Activated T-cell treated with anti-CD3 and anti-CD28 coated beads, Interleukin-2, amount 50 U/mL, for 72 hours (primary cell): ENCODE measurements at regions not wholly inside any gene's neighbourhood (a gene's known extent, or its start where the extent isn't known, plus 50 kb on each side); places are given as distances from the start of the nearest gene placed in this dataset.

Experiments used
- ATAC-seq, 2 donors: fragments of 150-1000 bp; cut with Tn5 transposase; replicated peaks in 1 of 2; 2 replicates each; pipeline ENCODE4 v1.10.0; 2021; ENCODE audit warnings: moderate library complexity in 2 of 2, mild to moderate bottlenecking in 1 of 2
- DNase-seq, 2 donors: peaks; one replicate each; pipeline ENCODE4 v3.0.0; 2021 to 2022; ENCODE audit warnings: mixed read lengths in 1 of 2
- H3K27ac Mint-ChIP-seq: one replicate; pipeline ENCODE4 v1.8.0; 2022; ENCODE audit warnings: mild to moderate bottlenecking, moderate library complexity, mixed read lengths
- H3K27me3 Mint-ChIP-seq: one replicate; pipeline ENCODE4 v1.8.0; 2022; ENCODE audit warnings: low read depth, mixed read lengths
- H3K36me3 Mint-ChIP-seq, 2 donors: one replicate each; pipeline ENCODE4 v1.8.0; 2022; ENCODE audit warnings: mixed read lengths in 2 of 2, mild to moderate bottlenecking in 1 of 2; ENCODE audit not compliant: insufficient read depth in 2 of 2
- H3K4me1 Mint-ChIP-seq: one replicate; pipeline ENCODE4 v1.8.0; 2022; ENCODE audit warnings: low read depth, mixed read lengths
- H3K4me3 Mint-ChIP-seq, 2 donors: one replicate each; pipeline ENCODE4 v1.8.0; 2022; ENCODE audit warnings: mild to moderate bottlenecking in 2 of 2, mixed read lengths in 2 of 2, moderate library complexity in 2 of 2
- H3K9me3 Mint-ChIP-seq, 2 donors: one replicate each; pipeline ENCODE4 v1.8.0; 2022; ENCODE audit warnings: mixed read lengths in 2 of 2

DNA sequence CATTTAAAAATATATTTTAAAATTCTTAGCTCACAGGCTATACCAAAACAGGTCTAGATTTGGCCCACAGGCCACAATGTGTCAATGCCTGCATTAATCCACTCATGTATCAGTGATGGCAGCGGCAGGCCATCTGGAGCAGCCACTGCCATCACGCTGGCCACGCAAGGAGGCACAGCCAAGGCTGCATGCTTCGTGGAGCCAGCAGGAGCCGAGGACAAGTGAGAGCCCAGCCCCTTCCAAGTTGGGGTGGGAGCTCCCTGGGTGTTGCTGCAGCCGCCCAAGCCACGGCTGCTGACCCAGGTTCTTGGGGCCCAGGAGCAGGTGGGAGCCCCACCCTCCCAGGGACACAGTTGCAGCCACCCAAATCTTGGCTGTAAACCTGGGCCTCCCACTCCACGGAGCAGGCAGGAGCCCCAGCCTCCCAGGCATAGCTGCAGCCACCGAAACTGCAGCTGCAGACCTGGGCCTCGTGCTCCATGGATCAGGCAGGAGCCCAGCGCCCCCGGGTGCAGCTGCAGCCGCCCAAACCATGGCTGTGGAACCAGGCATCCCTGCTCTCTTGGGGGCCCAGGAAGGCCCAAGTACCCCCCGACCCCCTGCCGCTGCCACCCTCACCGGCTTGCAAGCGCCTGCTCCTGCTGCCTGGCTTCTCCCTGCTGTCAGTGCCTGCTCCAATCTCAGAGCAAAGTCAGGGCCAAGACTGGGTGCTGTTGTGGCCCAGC is 87.3 kb upstream of the CACUL1 start:
- DNase-seq: no peak
- H3K27ac Mint-ChIP-seq: no peak overlapping the region
- H3K27me3 Mint-ChIP-seq: peaks cover 7% of the 10 kb centered on the region
- no peak overlapping the region for H3K4me3 Mint-ChIP-seq
- peaks cover 0 to 2% of the 10 kb centered on the region in 2 donors for H3K36me3 Mint-ChIP-seq
- H3K9me3 Mint-ChIP-seq: peaks cover 2 to 5% of the 10 kb centered on the region in 2 donors
- peaks cover 15% of the 10 kb centered on the region for H3K4me1 Mint-ChIP-seq
- no peak for ATAC-seq

- no peak for DNase-seq
- Mint-ChIP-seq H3K4me1 (peaks cover 15% of the 10 kb centered on the region), H3K27ac (no peak overlapping the region), H3K27me3 (peaks cover 7% of the 10 kb centered on the region), H3K9me3 (peaks cover 0 to 2% of the 10 kb centered on the region in 2 donors), H3K36me3 (peaks cover 0 to 2% of the 10 kb centered on the region in 2 donors), H3K4me3 (no peak overlapping the region)
- ATAC-seq: no peak
Measured at GRCh38 chr10:118842843-118843624, 88.3 kb upstream of the CACUL1 start.

- H3K36me3 Mint-ChIP-seq: peaks cover 0 to 2% of the 10 kb centered on the region in 2 donors
- no peak overlapping the region for H3K4me3 Mint-ChIP-seq
- no peak for ATAC-seq
- H3K9me3 Mint-ChIP-seq: peaks cover 0 to 2% of the 10 kb centered on the region in 2 donors
- peaks cover 15% of the 10 kb centered on the region for H3K4me1 Mint-ChIP-seq
- peaks cover 7% of the 10 kb centered on the region for H3K27me3 Mint-ChIP-seq
- no peak overlapping the region for H3K27ac Mint-ChIP-seq
- DNase-seq: no peak
Measured at GRCh38 chr10:118843647-118844265, 89.0 kb upstream of the CACUL1 start.

DNA sequence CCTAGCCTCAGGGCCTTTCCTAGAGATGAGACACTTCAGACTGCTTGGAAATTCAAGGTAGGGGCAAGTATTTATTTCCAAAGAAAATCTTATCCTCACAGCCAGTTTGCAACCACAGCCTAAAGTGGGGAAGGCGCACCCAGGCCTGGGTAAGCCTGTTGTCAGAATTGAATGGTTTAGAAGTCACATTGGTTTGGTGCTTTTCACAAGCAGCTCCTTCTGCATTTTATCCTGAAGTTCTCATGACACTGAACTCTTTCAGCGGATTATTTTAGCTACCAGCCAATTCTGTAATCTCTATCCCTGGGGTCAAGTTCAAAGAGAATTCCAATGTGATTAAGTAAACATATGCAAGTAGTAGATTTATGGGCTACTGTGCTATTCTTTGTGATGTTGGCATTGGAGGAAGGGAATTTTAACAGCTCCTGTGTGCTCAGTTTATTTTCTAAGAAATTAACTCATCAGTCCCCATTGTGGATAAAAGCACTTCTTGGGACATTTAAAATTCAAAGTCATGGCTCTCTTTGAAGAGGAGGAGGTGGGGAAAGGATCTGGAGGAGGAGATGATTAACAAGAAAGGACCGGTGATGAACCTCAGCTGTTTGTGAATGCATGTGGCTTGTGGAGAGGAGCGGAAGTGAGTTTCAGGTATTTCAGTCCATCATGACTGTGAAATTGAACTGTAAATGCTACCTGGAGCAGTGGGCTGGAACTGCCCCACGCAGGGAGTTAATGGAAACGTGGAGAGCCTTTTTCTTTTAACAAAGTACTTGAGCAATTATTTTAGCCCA is 90.2 kb upstream of the CACUL1 start:
- Mint-ChIP-seq H3K36me3 (no peaks in the 10 kb centered on the region), H3K4me3 (no peak overlapping the region), H3K27me3 (peaks cover 7% of the 10 kb centered on the region), H3K9me3 (no peaks in the 10 kb centered on the region), H3K27ac (no peak overlapping the region), H3K4me1 (peaks cover 10% of the 10 kb centered on the region)
- DNase-seq (no peak), ATAC-seq (no peak)

- ATAC-seq: no peak
- Mint-ChIP-seq H3K27me3 (peaks cover 7% of the 10 kb centered on the region), H3K36me3 (no peaks in the 10 kb centered on the region), H3K4me3 (no peak overlapping the region), H3K9me3 (no peaks in the 10 kb centered on the region), H3K4me1 (peaks cover 2% of the 10 kb centered on the region), H3K27ac (no peak overlapping the region)
- no peak for DNase-seq
Measured at GRCh38 chr10:118845776-118846175, 91.0 kb upstream of the CACUL1 start.

- peak; percentile 63 to 68 for ATAC-seq
- peak; percentile 82 for DNase-seq
- no peak overlapping the region for H3K27ac Mint-ChIP-seq
- no peaks in the 10 kb centered on the region for H3K9me3 Mint-ChIP-seq
- H3K27me3 Mint-ChIP-seq: no peaks in the 10 kb centered on the region
- no peaks in the 10 kb centered on the region for H3K36me3 Mint-ChIP-seq
- no peak overlapping the region for H3K4me3 Mint-ChIP-seq
- H3K4me1 Mint-ChIP-seq: no peaks in the 10 kb centered on the region
Measured at GRCh38 chr10:118850418-118851061, 95.8 kb upstream of the CACUL1 start.

GRCh38 chr10:118851062-118852035 is 96.6 kb upstream of the CACUL1 start:
- Mint-ChIP-seq H3K4me3 (no peak overlapping the region), H3K36me3 (no peaks in the 10 kb centered on the region), H3K4me1 (no peaks in the 10 kb centered on the region), H3K9me3 (no peaks in the 10 kb centered on the region), H3K27ac (no peak overlapping the region), H3K27me3 (no peaks in the 10 kb centered on the region)
- ATAC-seq (no peak), DNase-seq (no peak)

DNA sequence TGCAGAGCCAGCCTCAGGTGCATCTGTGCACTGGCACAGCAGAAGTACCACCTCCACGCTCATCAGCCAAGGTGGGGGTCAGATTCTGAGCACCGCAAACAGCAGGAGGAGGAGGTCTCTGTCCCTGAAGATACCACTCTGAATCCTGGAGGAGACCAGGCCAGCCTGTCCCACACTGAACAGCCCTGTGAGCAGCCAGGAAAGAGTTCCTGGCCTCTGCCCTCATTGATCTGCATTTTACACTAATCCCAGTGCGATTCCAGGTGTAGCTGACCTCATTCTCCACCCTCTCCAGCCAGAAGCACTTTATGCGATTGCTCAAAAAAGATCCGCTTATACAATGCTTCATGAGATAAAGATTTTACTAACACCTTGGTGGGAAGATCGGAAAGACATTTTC is 99.1 kb upstream of the CACUL1 start:
- no peaks in the 10 kb centered on the region for H3K36me3 Mint-ChIP-seq
- H3K4me1 Mint-ChIP-seq: no peaks in the 10 kb centered on the region
- no peak overlapping the region for H3K4me3 Mint-ChIP-seq
- ATAC-seq (no peak), DNase-seq (no peak)
- peaks cover 0 to 3% of the 10 kb centered on the region in 2 donors for H3K9me3 Mint-ChIP-seq
- no peaks in the 10 kb centered on the region for H3K27me3 Mint-ChIP-seq
- no peak overlapping the region for H3K27ac Mint-ChIP-seq

DNA sequence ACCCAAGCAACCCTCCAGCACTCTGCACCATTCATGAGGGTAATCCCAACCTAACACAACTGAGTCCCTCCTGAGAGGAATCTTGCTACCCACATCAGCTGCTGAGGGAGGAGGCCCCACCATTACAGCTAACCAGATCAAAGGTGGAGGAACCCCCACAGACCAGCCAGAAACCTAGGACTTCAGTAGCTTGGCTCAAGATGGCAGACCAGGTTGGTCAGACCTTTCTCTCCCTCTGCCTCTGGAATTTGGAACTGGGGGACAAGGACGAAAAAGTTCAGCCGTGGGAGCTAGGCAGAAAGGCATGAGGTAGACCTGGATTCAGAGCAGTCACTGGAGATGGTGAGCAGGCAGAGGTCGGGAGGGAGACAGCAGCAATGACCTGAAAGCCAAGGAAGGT is 101.3 kb upstream of the CACUL1 start:
- ATAC-seq (no peak), DNase-seq (no peak)
- no peak overlapping the region for H3K27ac Mint-ChIP-seq
- H3K36me3 Mint-ChIP-seq: no peaks in the 10 kb centered on the region
- H3K4me1 Mint-ChIP-seq: no peaks in the 10 kb centered on the region
- no peaks in the 10 kb centered on the region for H3K27me3 Mint-ChIP-seq
- no peak overlapping the region for H3K4me3 Mint-ChIP-seq
- H3K9me3 Mint-ChIP-seq: peaks cover 0 to 3% of the 10 kb centered on the region in 2 donors

DNA sequence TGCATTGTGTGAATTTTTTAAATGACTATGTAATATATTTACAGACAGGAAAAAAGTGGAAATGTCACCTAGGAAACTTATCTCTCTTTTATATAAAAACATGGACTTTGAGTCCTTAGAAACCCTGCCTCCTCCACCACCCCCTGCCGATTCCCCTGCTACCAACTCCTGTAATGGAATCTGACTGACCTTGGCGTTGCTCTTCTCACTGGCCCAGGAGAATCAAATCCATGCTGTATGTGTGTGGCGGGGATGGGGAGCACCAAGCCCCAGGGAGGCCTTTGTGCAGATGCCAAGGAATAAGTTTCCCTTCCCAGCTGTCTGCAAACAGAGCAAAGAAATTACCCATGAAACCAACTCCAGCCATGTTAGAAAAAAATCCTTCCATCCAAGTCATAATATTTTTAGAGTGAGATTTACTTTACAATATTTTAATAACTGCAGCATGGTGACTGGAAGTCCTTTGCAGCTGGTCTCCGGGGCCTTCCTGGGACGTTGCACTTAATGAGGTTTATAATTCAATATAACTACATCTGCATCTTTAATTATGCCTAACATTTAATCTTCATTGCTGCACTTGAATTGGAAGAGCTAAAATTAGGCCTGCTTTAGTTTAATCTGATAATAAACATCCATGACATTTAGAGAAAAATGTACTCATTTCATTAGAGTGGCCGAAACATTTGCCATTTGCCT is 111.4 kb upstream of the CACUL1 start:
- Mint-ChIP-seq H3K27me3 (peaks cover 25% of the 10 kb centered on the region), H3K36me3 (no peaks in the 10 kb centered on the region), H3K9me3 (peaks cover 0 to 2% of the 10 kb centered on the region in 2 donors), H3K27ac (no peak overlapping the region), H3K4me3 (no peak overlapping the region), H3K4me1 (no peaks in the 10 kb centered on the region)
- DNase-seq: no peak
- ATAC-seq: no peak

DNA sequence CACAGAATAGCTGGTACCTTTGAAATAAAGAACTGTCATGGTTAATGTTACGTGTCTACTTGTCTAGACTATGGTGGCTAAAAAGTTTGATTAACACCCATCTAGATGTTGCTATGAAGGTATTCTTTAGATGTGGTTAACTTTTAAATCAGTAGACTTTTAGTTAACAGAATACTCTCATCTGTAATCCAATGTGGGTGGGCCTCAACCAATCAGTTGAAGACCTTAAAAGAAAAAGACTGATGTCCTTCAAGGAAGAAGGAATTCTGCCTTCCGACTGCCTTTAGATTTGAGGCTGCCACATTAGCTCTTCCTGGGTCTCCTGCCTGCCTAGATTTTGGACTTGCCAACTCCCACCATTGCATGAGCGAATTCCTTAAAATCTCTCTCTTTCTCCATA is 113.0 kb upstream of the CACUL1 start:
- H3K4me3 Mint-ChIP-seq: no peak overlapping the region
- no peak overlapping the region for H3K27ac Mint-ChIP-seq
- no peak for DNase-seq
- H3K4me1 Mint-ChIP-seq: no peaks in the 10 kb centered on the region
- no peaks in the 10 kb centered on the region for H3K36me3 Mint-ChIP-seq
- no peak for ATAC-seq
- peaks cover 37% of the 10 kb centered on the region for H3K27me3 Mint-ChIP-seq
- H3K9me3 Mint-ChIP-seq: no peaks in the 10 kb centered on the region
